22Rv1 (cell line): ENCODE measurements at regions not wholly inside any gene's neighbourhood (a gene's known extent, or its start where the extent isn't known, plus 50 kb on each side); places are given as distances from the start of the nearest gene placed in this dataset.

Experiments
- CTCF ChIP-seq: fragments of 450-650 bp; IDR thresholded peaks from 2 replicates; pipeline ENCODE4 v1.5.1; 2017; ENCODE audit warnings: mild to moderate bottlenecking
- ZFX ChIP-seq: fragments of 450-650 bp; IDR thresholded peaks from 2 replicates; pipeline ENCODE4 v1.6.1; 2017; ENCODE audit warnings: antibody characterized with exemption, borderline replicate concordance

GRCh38 chr7:132685277-132685676 lies 109.0 kb upstream of the PLXNA4 start:
- TF ChIP-seq CTCF (no peak), ZFX (no peak)
